ENCODE measurements at regions not wholly inside any gene's neighbourhood (a gene's known extent, or its start where the extent isn't known, plus 50 kb on each side); places are given as distances from the start of the nearest gene placed in this dataset.

- TF ChIP-seq CTCF (IDR thresholded peaks at IDR 0.05 in 8 of 11, conservative IDR thresholded peaks at IDR 0.05 in 3 of 11) (no peak), POLR2A (IDR thresholded peaks at IDR 0.05) (no peak)
Measured at GRCh38 chr1:58107943-58108342, 438.6 kb downstream of the OMA1 start.

Measured in spleen (tissue), 7 donors.